Urinary bladder (tissue), 3 donors: ENCODE measurements at regions not wholly inside any gene's neighbourhood (a gene's known extent, or its start where the extent isn't known, plus 50 kb on each side); places are given as distances from the start of the nearest gene placed in this dataset.

Experiments
- DNase-seq: peaks from one replicate; pipeline ENCODE4 v3.0.0-alpha.2; 2015; ENCODE audit errors: extremely low spot score
- H3K27ac ChIP-seq: one replicate; pipeline ENCODE4 v1.5.1; 2013; ENCODE audit warnings: low read depth, mild to moderate bottlenecking, moderate library complexity
- H3K36me3 ChIP-seq: one replicate; pipeline ENCODE4 v1.6.1; 2013; ENCODE audit warnings: mild to moderate bottlenecking, moderate library complexity; ENCODE audit not compliant: insufficient read depth
- H3K4me1 ChIP-seq: one replicate; pipeline ENCODE4 v1.6.1; 2013; ENCODE audit warnings: mild to moderate bottlenecking, moderate library complexity; ENCODE audit not compliant: insufficient read depth
- H3K4me3 ChIP-seq: one replicate; pipeline ENCODE4 v1.5.1; 2013; ENCODE audit warnings: low read depth, low read length
- WGBS: extraction: QIAGEN DNeasy Blood & Tissue Kit; methylation state at CpG from one replicate; pipeline ENCODE4 v1.1.7; 2013; 5-methylcytosine and 5-hydroxymethylcytosine counted together
- donor health status: healthy with polysubstance abuse.
- donor health status: healthy.

GRCh38 chr2:153138651-153139375, 339.7 kb downstream of the RPRM start:
- H3K36me3 ChIP-seq = no peaks in the 10 kb centered on the region
- H3K4me1 ChIP-seq = no peaks in the 10 kb centered on the region
- 94% methylated on average over 2 of the region's 2 CpGs for WGBS
- no peak for DNase-seq
- no peak overlapping the region for H3K4me3 ChIP-seq
- H3K27ac ChIP-seq = no peak overlapping the region

- WGBS = 30% methylated on average over 2 of the region's 2 CpGs
- Histone ChIP-seq H3K27ac (no peak overlapping the region), H3K36me3 (no peaks in the 10 kb centered on the region), H3K4me3 (no peak overlapping the region), H3K4me1 (no peaks in the 10 kb centered on the region)
- DNase-seq = no peak
These were observed 342.3 kb downstream of the RPRM start for GRCh38 chr2:153136216-153136615.

DNA sequence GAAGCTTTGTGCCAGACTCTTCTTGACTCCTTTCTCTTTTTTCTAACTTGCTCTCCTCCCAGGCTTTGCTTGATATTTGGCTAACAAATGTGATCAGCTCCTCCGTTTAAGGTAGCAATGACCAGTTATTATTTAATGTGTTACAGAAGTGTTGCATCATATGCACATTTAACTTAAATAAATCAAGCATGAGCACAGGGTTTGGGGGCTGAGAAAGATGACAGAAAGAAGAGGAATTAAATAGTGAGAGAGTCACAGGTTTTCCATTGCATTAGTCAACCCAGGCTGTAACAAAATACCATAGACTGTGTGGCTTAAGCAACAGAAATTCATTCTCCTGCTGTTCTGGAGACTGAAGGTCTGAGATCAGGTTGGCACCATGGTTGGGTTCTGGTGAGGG, 343.8 kb downstream of the RPRM start:
- Histone ChIP-seq H3K27ac (no peak overlapping the region), H3K36me3 (no peaks in the 10 kb centered on the region), H3K4me1 (no peaks in the 10 kb centered on the region), H3K4me3 (no peak overlapping the region)
- DNase-seq = no peak
- WGBS = 84% methylated on average over 1 of the region's 1 CpG

GRCh38 chr2:153133716-153134115, 344.8 kb downstream of the RPRM start:
- Histone ChIP-seq H3K27ac (no peak overlapping the region), H3K4me1 (no peaks in the 10 kb centered on the region), H3K4me3 (no peak overlapping the region), H3K36me3 (no peaks in the 10 kb centered on the region)
- WGBS = 90% methylated on average over 4 of the region's 4 CpGs
- no peak for DNase-seq

- Histone ChIP-seq H3K4me3 (no peak overlapping the region), H3K27ac (no peak overlapping the region), H3K36me3 (no peaks in the 10 kb centered on the region), H3K4me1 (no peaks in the 10 kb centered on the region)
- 72% methylated on average over 3 of the region's 3 CpGs for WGBS
- no peak for DNase-seq
These were observed 346.1 kb downstream of the RPRM start for GRCh38 chr2:153132418-153132817.

- H3K4me1 ChIP-seq = no peaks in the 10 kb centered on the region
- 93% methylated on average over 1 of the region's 1 CpG for WGBS
- DNase-seq = no peak
- no peaks in the 10 kb centered on the region for H3K36me3 ChIP-seq
- no peak overlapping the region for H3K4me3 ChIP-seq
- no peak overlapping the region for H3K27ac ChIP-seq
These were observed 363.4 kb downstream of the RPRM start for GRCh38 chr2:153115141-153115540.

- WGBS = 65% methylated on average over 4 of the region's 4 CpGs
- Histone ChIP-seq H3K4me1 (no peaks in the 10 kb centered on the region), H3K36me3 (no peaks in the 10 kb centered on the region), H3K4me3 (no peak overlapping the region), H3K27ac (no peak overlapping the region)
- no peak for DNase-seq
These were observed 368.1 kb downstream of the RPRM start for GRCh38 chr2:153110486-153110885.

- Histone ChIP-seq H3K27ac (no peak overlapping the region), H3K4me3 (no peak overlapping the region), H3K4me1 (no peaks in the 10 kb centered on the region), H3K36me3 (no peaks in the 10 kb centered on the region)
- no peak for DNase-seq
- 39% methylated on average over 3 of the region's 3 CpGs for WGBS
These were observed 368.8 kb downstream of the RPRM start for GRCh38 chr2:153109793-153110192.

GRCh38 chr2:153106802-153107477, 371.6 kb downstream of the RPRM start:
- H3K4me3 ChIP-seq = no peak overlapping the region
- no peaks in the 10 kb centered on the region for H3K36me3 ChIP-seq
- WGBS = 64% methylated on average over 1 of the region's 1 CpG
- no peaks in the 10 kb centered on the region for H3K4me1 ChIP-seq
- no peak overlapping the region for H3K27ac ChIP-seq
- no peak for DNase-seq

DNA sequence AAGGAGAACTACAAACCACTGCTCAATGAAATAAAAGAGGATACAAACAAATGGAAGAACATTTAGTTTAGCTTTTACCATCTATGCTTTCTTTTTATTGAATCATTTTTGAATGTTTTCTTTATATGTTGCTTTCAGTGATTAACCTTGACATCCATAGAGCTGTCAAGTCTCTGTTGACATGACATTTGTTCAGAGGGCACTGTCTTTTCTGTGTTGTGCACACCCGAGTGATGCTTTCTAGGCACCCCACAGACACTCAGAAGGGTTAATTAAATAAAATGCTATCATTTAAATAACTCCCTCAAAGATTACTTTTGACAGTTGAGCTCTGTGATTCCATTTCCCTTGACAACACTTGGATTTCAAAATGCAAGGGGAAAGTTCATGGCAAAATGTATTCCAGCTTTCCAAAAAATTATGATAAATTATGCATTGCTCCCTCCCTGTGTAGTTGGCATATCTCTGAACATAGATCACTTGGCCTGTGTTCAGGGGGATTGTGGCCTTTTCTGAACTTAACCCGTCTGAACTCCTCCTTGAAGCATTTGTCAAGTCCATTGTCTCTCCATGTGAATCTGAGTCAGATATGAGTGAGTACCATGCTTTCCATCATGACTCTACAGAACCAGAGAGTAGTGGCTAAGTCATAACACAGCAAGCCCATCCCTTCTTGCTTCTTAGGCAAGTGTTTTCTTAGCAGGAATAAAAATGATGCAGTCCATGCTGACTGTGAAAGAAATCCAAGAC, 372.6 kb downstream of the RPRM start:
- Histone ChIP-seq H3K36me3 (no peaks in the 10 kb centered on the region), H3K27ac (no peak overlapping the region), H3K4me1 (no peaks in the 10 kb centered on the region), H3K4me3 (no peak overlapping the region)
- DNase-seq = no peak
- WGBS = 76% methylated on average over 2 of the region's 2 CpGs

- DNase-seq = no peak
- Histone ChIP-seq H3K4me3 (no peak overlapping the region), H3K27ac (no peak overlapping the region), H3K4me1 (no peaks in the 10 kb centered on the region), H3K36me3 (no peaks in the 10 kb centered on the region)
- WGBS = 10% methylated on average over 2 of the region's 2 CpGs
These were observed 377.4 kb downstream of the RPRM start for GRCh38 chr2:153101187-153101586.

- H3K4me1 ChIP-seq = no peaks in the 10 kb centered on the region
- no peaks in the 10 kb centered on the region for H3K36me3 ChIP-seq
- no peak overlapping the region for H3K27ac ChIP-seq
- no peak overlapping the region for H3K4me3 ChIP-seq
- DNase-seq = no peak
These were observed 378.4 kb downstream of the RPRM start for GRCh38 chr2:153100151-153100550.

- Histone ChIP-seq H3K27ac (no peak overlapping the region), H3K4me3 (no peak overlapping the region), H3K36me3 (no peaks in the 10 kb centered on the region), H3K4me1 (no peaks in the 10 kb centered on the region)
- no peak for DNase-seq
These were observed 379.7 kb downstream of the ARL6IP6 start for GRCh38 chr2:153098073-153098472.

GRCh38 chr2:153096272-153096671, 377.9 kb downstream of the ARL6IP6 start:
- Histone ChIP-seq H3K27ac (no peak overlapping the region), H3K36me3 (no peaks in the 10 kb centered on the region), H3K4me3 (no peak overlapping the region), H3K4me1 (no peaks in the 10 kb centered on the region)
- WGBS = 89% methylated on average over 2 of the region's 2 CpGs
- no peak for DNase-seq
